ENCODE measurements at regions not wholly inside any gene's neighbourhood (a gene's known extent, or its start where the extent isn't known, plus 50 kb on each side); places are given as distances from the start of the nearest gene placed in this dataset.

DNA sequence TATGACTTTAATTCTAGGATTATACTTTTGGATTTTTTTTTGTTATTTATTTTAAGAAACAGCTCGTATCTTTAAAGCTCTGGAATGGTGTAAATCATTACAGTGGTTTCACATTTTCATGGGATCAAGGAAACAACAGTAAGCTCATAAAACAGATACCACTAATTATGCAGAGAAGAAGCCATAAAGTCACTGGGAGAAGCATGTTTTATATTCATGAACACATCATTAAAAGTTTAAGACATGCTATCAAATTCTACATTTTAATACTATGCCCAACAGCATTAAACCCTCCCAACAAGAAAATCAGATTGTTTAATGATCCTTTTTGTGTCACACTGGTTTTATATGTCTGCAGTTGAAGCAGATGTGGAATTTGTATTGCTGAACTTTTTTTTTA, 149.9 kb downstream of the FBXO8 start (continued):
- no peak for TF ChIP-seq HDAC6 (IDR thresholded peaks at IDR 0.05; ENCODE audit: low read depth, low read length)
- TF ChIP-seq, protein P1, sequence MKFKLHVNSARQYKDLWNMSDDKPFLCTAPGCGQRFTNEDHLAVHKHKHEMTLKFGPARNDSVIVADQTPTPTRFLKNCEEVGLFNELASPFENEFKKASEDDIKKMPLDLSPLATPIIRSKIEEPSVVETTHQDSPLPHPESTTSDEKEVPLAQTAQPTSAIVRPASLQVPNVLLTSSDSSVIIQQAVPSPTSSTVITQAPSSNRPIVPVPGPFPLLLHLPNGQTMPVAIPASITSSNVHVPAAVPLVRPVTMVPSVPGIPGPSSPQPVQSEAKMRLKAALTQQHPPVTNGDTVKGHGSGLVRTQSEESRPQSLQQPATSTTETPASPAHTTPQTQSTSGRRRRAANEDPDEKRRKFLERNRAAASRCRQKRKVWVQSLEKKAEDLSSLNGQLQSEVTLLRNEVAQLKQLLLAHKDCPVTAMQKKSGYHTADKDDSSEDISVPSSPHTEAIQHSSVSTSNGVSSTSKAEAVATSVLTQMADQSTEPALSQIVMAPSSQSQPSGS (IDR thresholded peaks at IDR 0.05; ENCODE audit: low read length) = no peak
- TF ChIP-seq SIX5 (IDR thresholded peaks at IDR 0.05; ENCODE audit: low read depth, low read length) = no peak
